SIG-M5 treated with dmso at 0.1 percent for 504 hours (cell line): ENCODE measurements at regions not wholly inside any gene's neighbourhood (a gene's known extent, or its start where the extent isn't known, plus 50 kb on each side); places are given as distances from the start of the nearest gene placed in this dataset.

Source experiments
- DNase-seq: peaks from one replicate; lab custom pipeline; 2025; ENCODE audit not compliant: unreplicated experiment; lab: John Stamatoyannopoulos, UW

- no peak for DNase-seq
Measured at GRCh38 chr11:115557681-115558080, 53.5 kb upstream of the CADM1 start.

- no peak for DNase-seq
Measured at GRCh38 chr11:115556984-115557383, 52.8 kb upstream of the CADM1 start.

GRCh38 chr11:115555336-115556090, 51.3 kb upstream of the CADM1 start:
- no peak for DNase-seq
